ENCODE measurements at regions not wholly inside any gene's neighbourhood (a gene's known extent, or its start where the extent isn't known, plus 50 kb on each side); places are given as distances from the start of the nearest gene placed in this dataset.
"Not testable (repeated sequence)": the region's sequence is repeated elsewhere in the genome, so short reads cannot be mapped to it uniquely, and the experiment has no call there.

DNA sequence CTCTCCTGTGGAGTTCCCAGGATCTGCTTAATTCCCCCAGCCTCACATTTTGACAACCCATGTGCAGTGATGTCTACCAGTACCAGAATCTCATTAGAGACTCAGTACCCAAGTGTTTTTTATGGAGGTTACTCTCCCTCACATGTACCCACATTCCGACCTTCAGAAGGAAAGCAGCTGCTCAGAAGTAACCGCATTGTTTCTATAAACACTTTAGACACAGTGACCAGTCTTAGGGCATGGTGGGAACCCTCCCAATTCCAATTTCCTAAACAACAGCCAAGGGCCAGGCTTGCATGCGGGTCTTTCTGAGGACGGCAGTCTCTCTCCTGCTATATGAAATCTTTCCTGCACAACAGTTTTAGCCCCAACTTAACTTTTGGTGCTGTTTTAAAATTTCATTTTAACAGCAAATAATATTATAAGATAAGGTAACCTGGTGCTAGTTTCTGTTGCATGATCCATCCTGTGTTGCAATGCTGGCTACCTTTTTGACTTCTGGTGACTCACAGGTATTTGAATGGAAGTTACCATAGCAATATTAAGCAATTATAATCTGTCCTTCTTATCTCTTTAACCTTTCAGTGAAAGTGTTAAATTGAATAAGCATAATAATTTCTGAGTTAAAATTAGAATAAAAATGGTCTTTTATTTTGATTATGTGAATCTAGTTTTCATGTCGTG is 98.3 kb upstream of the THOC3 start:
- TF ChIP-seq CHD2 (IDR thresholded peaks at IDR 0.05; ENCODE audit: low read depth, low read length); NFYB (CRISPR knock-in tag; IDR thresholded peaks at IDR 0.05); RBM22 (optimal IDR thresholded peaks at IDR 0.05; ENCODE audit: low read length); ETV6 (CRISPR knock-in tag; conservative IDR thresholded peaks at IDR 0.05); ERF (CRISPR knock-in tag; IDR thresholded peaks at IDR 0.05); ZNF747 (CRISPR knock-in tag; IDR thresholded peaks at IDR 0.05; ENCODE audit: borderline replicate concordance); ZNF546 (CRISPR knock-in tag; conservative IDR thresholded peaks at IDR 0.05); ZNF20 (CRISPR knock-in tag; IDR thresholded peaks at IDR 0.05): not testable (repeated sequence)
- TF ChIP-seq, protein P1, sequence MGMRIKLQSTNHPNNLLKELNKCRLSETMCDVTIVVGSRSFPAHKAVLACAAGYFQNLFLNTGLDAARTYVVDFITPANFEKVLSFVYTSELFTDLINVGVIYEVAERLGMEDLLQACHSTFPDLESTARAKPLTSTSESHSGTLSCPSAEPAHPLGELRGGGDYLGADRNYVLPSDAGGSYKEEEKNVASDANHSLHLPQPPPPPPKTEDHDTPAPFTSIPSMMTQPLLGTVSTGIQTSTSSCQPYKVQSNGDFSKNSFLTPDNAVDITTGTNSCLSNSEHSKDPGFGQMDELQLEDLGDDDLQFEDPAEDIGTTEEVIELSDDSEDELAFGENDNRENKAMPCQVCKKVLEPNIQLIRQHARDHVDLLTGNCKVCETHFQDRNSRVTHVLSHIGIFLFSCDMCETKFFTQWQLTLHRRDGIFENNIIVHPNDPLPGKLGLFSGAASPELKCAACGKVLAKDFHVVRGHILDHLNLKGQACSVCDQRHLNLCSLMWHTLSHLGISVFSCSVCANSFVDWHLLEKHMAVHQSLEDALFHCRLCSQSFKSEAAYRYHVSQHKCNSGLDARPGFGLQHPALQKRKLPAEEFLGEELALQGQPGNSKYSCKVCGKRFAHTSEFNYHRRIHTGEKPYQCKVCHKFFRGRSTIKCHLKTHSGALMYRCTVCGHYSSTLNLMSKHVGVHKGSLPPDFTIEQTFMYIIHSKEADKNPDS (CRISPR knock-in tag; IDR thresholded peaks at IDR 0.05): not testable (repeated sequence)
- TF ChIP-seq, protein P2, sequence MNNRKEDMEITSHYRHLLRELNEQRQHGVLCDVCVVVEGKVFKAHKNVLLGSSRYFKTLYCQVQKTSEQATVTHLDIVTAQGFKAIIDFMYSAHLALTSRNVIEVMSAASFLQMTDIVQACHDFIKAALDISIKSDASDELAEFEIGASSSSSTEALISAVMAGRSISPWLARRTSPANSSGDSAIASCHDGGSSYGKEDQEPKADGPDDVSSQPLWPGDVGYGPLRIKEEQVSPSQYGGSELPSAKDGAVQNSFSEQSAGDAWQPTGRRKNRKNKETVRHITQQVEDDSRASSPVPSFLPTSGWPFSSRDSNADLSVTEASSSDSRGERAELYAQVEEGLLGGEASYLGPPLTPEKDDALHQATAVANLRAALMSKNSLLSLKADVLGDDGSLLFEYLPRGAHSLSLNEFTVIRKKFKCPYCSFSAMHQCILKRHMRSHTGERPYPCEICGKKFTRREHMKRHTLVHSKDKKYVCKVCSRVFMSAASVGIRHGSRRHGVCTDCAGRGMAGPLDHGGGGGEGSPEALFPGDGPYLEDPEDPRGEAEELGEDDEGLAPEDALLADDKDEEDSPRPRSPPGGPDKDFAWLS (CRISPR knock-in tag; IDR thresholded peaks at IDR 0.05; ENCODE audit: borderline replicate concordance): not testable (repeated sequence)

All from HepG2 (cell line).